Choroid plexus epithelial cell (primary cell): ENCODE measurements at regions not wholly inside any gene's neighbourhood (a gene's known extent, or its start where the extent isn't known, plus 50 kb on each side); places are given as distances from the start of the nearest gene placed in this dataset.
"Not testable (repeated sequence)": the region's sequence is repeated elsewhere in the genome, so short reads cannot be mapped to it uniquely, and the experiment has no call there.

Experiments
- DNase-seq: peaks from one replicate; pipeline ENCODE4 v3.0.0-alpha.2; 2010; ENCODE audit warnings: low read depth
- H3K4me3 ChIP-seq: 2 replicates; pipeline ENCODE4 v1.5.1; 2011; ENCODE audit warnings: low read depth, mild to moderate bottlenecking, control low read depth, low read length, moderate library complexity
- TF ChIP-seq, protein P1 (sequence below): conservative IDR thresholded peaks from 2 replicates; pipeline ENCODE4 v1.5.1; 2011; ENCODE audit warnings: low read depth, mild to moderate bottlenecking, control low read depth, inconsistent platforms, low read length, moderate library complexity

DNA sequence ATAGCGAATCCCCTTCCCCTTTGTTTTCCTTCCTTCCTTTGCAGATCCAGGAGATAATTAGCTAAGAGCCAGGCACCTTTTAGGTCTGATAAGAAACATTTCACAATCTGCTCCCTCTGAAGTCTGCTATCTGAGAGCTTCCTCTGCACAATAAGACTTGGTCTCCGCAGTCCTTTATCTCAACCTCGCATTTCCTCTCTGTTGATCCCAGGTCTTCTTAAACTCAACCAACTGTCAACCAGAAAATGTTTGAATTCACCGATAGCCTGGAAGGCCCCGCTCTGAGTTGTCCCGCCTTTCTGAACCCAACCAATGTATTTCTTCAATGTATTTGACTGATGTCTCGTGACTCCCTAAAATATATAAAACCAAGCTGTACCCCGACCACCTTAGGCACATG, 78.4 kb upstream of the CTDP1 start:
- no peak overlapping the region for H3K4me3 ChIP-seq
- DNase-seq: no peak
- TF ChIP-seq, protein P1, sequence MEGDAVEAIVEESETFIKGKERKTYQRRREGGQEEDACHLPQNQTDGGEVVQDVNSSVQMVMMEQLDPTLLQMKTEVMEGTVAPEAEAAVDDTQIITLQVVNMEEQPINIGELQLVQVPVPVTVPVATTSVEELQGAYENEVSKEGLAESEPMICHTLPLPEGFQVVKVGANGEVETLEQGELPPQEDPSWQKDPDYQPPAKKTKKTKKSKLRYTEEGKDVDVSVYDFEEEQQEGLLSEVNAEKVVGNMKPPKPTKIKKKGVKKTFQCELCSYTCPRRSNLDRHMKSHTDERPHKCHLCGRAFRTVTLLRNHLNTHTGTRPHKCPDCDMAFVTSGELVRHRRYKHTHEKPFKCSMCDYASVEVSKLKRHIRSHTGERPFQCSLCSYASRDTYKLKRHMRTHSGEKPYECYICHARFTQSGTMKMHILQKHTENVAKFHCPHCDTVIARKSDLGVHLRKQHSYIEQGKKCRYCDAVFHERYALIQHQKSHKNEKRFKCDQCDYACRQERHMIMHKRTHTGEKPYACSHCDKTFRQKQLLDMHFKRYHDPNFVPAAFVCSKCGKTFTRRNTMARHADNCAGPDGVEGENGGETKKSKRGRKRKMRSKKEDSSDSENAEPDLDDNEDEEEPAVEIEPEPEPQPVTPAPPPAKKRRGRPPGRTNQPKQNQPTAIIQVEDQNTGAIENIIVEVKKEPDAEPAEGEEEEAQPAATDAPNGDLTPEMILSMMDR: no peak

GRCh38 chr18:79603321-79604204, 76.0 kb upstream of the CTDP1 start:
- TF ChIP-seq, protein P1: no peak
- DNase-seq: no peak
- H3K4me3 ChIP-seq: no peak overlapping the region

DNA sequence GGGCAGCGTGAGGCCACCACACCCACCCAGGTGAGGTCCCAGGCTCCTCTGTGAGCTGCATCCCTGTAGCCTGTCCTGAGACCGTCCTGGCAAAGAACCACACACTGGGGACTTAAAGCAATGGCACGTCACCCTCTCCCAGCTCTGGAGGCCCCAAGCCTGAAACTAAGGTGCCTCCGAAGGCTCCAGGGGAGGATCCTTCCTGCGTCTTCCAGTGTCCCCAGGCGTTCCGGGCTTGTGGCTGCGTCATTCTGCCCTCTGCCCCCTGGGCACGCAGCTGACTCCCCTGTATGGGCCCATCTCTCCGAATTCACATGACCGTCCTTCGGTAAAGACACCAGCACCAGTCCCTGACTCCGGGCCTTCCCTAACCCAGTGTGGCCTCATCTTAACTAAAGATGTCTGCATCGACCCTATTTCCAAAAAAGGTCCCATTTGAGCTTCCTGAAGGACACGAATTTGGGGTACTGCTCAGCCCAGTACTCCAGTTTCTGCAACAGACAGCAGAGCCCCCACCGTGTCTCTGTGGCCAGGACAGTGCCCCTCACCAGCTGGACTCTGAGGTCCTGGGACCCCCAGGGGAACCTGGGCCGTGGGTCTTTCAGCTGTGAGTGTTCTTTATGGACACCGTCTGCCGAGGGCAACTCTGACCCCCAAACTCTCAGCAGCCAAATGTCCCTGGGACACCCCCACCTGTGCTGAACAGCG, 75.2 kb upstream of the CTDP1 start:
- TF ChIP-seq, protein P1: no peak
- no peak for DNase-seq
- no peak overlapping the region for H3K4me3 ChIP-seq

- TF ChIP-seq, protein P1: no peak
- no peak overlapping the region for H3K4me3 ChIP-seq
- DNase-seq: no peak
Observed at GRCh38 chr18:79604913-79605880, 74.4 kb upstream of the CTDP1 start.

DNA sequence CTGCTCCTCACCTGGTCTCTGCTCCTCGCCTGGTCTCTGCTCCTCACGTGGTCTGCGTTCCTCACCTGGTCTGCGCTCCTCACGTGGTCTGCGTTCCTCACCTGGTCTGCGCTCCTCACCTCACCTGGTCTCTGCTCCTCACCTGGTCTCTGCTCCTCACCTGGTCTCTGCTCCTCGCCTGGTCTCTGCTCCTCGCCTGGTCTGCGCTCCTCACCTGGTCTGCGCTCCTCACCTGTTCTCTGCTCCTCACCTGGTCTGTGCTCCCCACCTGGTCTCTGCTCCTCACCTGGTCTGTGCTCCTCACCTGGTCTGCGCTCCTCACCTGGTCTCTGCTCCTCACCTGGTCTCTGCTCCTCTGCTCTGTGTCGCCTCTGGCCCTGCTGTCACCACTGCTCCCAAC, 73.5 kb upstream of the CTDP1 start:
- not testable (repeated sequence) for DNase-seq, H3K4me3 ChIP-seq

- no peak for DNase-seq
- TF ChIP-seq, protein P1: no peak
- no peak overlapping the region for H3K4me3 ChIP-seq
Observed at GRCh38 chr18:79606621-79607331, 72.8 kb upstream of the CTDP1 start.
